IMR-90 (cell line): ENCODE measurements at regions not wholly inside any gene's neighbourhood (a gene's known extent, or its start where the extent isn't known, plus 50 kb on each side); places are given as distances from the start of the nearest gene placed in this dataset.

ENCODE experiments used
- ATAC-seq: fragments of 200-7000 bp; cut with Tn5 transposase; 2 replicates; pipeline ENCODE4 v1.9.1; 2020; ENCODE audit warnings: low read depth, mild to moderate bottlenecking, moderate library complexity
- BruUV-seq: library from RNA; stranded (reverse); fragments of 400-500 nt; replicated peaks from 2 replicates; lab custom pipeline; 2021; lab: Mats Ljungman, UMichigan
- CTCF ChIA-PET: fragments of 300-600 bp; formaldehyde crosslinking; extraction: SDS; loops from one replicate; lab custom pipeline; 2021; ENCODE audit warnings: antibody characterized with exemption; lab: Yijun Ruan, JAX
- POLR2A ChIA-PET: fragments of 300-600 bp; sonication (Branson Sonifier 250); formaldehyde crosslinking; loops from one replicate; lab custom pipeline; 2022; ENCODE audit warnings: antibody characterized with exemption; ENCODE audit not compliant: unreplicated experiment; lab: Charles Lee
- DNase-seq: peaks from one replicate; pipeline ENCODE4 v3.0.0; 2013
- H2AFZ ChIP-seq: replicated peaks from 2 replicates; pipeline ENCODE3; 2013; ENCODE audit warnings: low read length, mild to moderate bottlenecking; ENCODE audit not compliant: poor library complexity
- H2AK5ac ChIP-seq: 2 replicates; pipeline ENCODE4 v1.6.1; 2013; ENCODE audit warnings: low read depth, low read length, inconsistent platforms
- H2AK9ac ChIP-seq: replicated peaks from 2 replicates; pipeline ENCODE3; 2013; ENCODE audit warnings: mild to moderate bottlenecking, low read depth, low read length, moderate library complexity; ENCODE audit not compliant: poor library complexity
- H2BK120ac ChIP-seq: 2 replicates; pipeline ENCODE4 v1.6.1; 2013; ENCODE audit warnings: low read depth, low read length, inconsistent platforms
- H2BK15ac ChIP-seq: 3 replicates; pipeline ENCODE4 v1.6.1; 2013; ENCODE audit warnings: low read depth, low read length, inconsistent platforms
- H2BK20ac ChIP-seq: 2 replicates; pipeline ENCODE4 v1.6.1; 2013; ENCODE audit warnings: low read depth, mild to moderate bottlenecking, inconsistent platforms, low read length, moderate library complexity
- H2BK5ac ChIP-seq: 2 replicates; pipeline ENCODE4 v1.6.1; 2013; ENCODE audit warnings: mild to moderate bottlenecking, low read depth, low read length, inconsistent platforms; ENCODE audit not compliant: poor library complexity, severe bottlenecking
- H3K14ac ChIP-seq: replicated peaks from 2 replicates; pipeline ENCODE4 v1.6.1; 2013; ENCODE audit warnings: low read depth, low read length, inconsistent platforms
- H3K18ac ChIP-seq: 2 replicates; pipeline ENCODE4 v1.6.1; 2013; ENCODE audit warnings: low read depth, low read length, control low read depth
- H3K23ac ChIP-seq: 2 replicates; pipeline ENCODE4 v1.6.1; 2013; ENCODE audit warnings: low read depth, low read length, inconsistent platforms
- H3K27ac ChIP-seq: 2 replicates; pipeline ENCODE4 v1.5.1; 2013; ENCODE audit warnings: mild to moderate bottlenecking, control low read depth, low read length; ENCODE audit not compliant: insufficient read depth
- H3K27me3 ChIP-seq: 2 replicates; pipeline ENCODE4 v1.6.1; 2013; ENCODE audit warnings: low read length; ENCODE audit not compliant: control insufficient read depth, insufficient read depth
- H3K36me3 ChIP-seq: 2 replicates; pipeline ENCODE4 v1.6.1; 2013; ENCODE audit warnings: low read length, mixed read lengths; ENCODE audit not compliant: control insufficient read depth, insufficient read depth
- H3K4ac ChIP-seq: 2 replicates; pipeline ENCODE4 v1.6.1; 2013; ENCODE audit warnings: low read depth, low read length, inconsistent platforms
- H3K4me1 ChIP-seq: 2 replicates; pipeline ENCODE4 v1.6.1; 2013; ENCODE audit warnings: low read length, mixed read lengths; ENCODE audit not compliant: control insufficient read depth, insufficient read depth
- H3K4me2 ChIP-seq: 2 replicates; pipeline ENCODE4 v1.6.1; 2013; ENCODE audit warnings: low read depth, mild to moderate bottlenecking, control low read depth, low read length, moderate library complexity
- H3K4me3 ChIP-seq: 2 replicates; pipeline ENCODE4 v1.5.1; 2013; ENCODE audit warnings: low read depth, mild to moderate bottlenecking, control low read depth, low read length, moderate library complexity; ENCODE audit not compliant: insufficient read depth
- H3K56ac ChIP-seq: 2 replicates; pipeline ENCODE4 v1.6.1; 2013; ENCODE audit warnings: low read length, inconsistent platforms; ENCODE audit not compliant: insufficient read depth; ENCODE audit errors: extremely low read depth
- H3K79me1 ChIP-seq, 2 experiments: 2 replicates each; pipeline ENCODE4 v1.6.1; 2013; ENCODE audit warnings: low read length in 2 of 2, inconsistent platforms in 1 of 2, low read depth in 1 of 2
- H3K9ac ChIP-seq: 2 replicates; pipeline ENCODE4 v1.6.1; 2013; ENCODE audit warnings: low read depth, low read length, control low read depth
- H3K9me1 ChIP-seq: 2 replicates; pipeline ENCODE4 v1.6.1; 2013; ENCODE audit warnings: low read length, inconsistent platforms; ENCODE audit not compliant: insufficient read depth
- H3K9me3 ChIP-seq: 2 replicates; pipeline ENCODE4 v1.6.1; 2013; ENCODE audit warnings: low read length; ENCODE audit not compliant: control insufficient read depth, insufficient read depth
- H4K20me1 ChIP-seq: 2 replicates; pipeline ENCODE4 v1.6.1; 2013; ENCODE audit warnings: low read length, inconsistent platforms; ENCODE audit not compliant: insufficient read depth
- H4K5ac ChIP-seq: 2 replicates; pipeline ENCODE4 v1.6.1; 2013; ENCODE audit warnings: mild to moderate bottlenecking, low read depth, low read length, control low read depth
- H4K8ac ChIP-seq, 2 experiments: 2 replicates each; pipeline ENCODE4 v1.6.1; 2013; ENCODE audit warnings: low read depth in 2 of 2, low read length in 2 of 2, control low read depth in 1 of 2, inconsistent platforms in 1 of 2
- H4K91ac ChIP-seq: 2 replicates; pipeline ENCODE4 v1.6.1; 2013; ENCODE audit warnings: low read depth, low read length, inconsistent platforms; ENCODE audit not compliant: insufficient read depth
- BHLHE40 ChIP-seq: fragments of 150-350 bp; IDR thresholded peaks from 2 replicates; pipeline ENCODE4 v1.6.1; 2016; ENCODE audit warnings: mild to moderate bottlenecking, low read depth, low read length
- CEBPB ChIP-seq: IDR thresholded peaks from 2 replicates; pipeline ENCODE4 v1.6.1; 2012; ENCODE audit warnings: low read depth, low read length, improper control_type of control experiment
- FOS ChIP-seq: fragments of 150-350 bp; IDR thresholded peaks from 2 replicates; pipeline ENCODE4 v1.6.1; 2016; ENCODE audit warnings: low read depth, low read length
- MAFK ChIP-seq: IDR thresholded peaks from 2 replicates; pipeline ENCODE4 v1.6.1; 2012; ENCODE audit warnings: low read depth, low read length, improper control_type of control experiment
- POLR2A ChIP-seq: IDR thresholded peaks from 2 replicates; pipeline ENCODE4 v1.6.1; 2012; ENCODE audit warnings: mild to moderate bottlenecking, low read depth, low read length
- RFX5 ChIP-seq: IDR thresholded peaks from 2 replicates; pipeline ENCODE4 v1.8.0; 2012; ENCODE audit warnings: low read depth, mild to moderate bottlenecking, low read length, moderate library complexity
- WGBS, 2 experiments: methylation state at CpG; one replicate each; pipeline versions ENCODE4 v1.1.5 to v1.1.7; 2013; ENCODE audit warnings: missing lambda C conversion rate in 2 of 2; ENCODE audit not compliant: insufficient read length in 1 of 2; ENCODE audit errors: extremely low coverage in 2 of 2; 5-methylcytosine and 5-hydroxymethylcytosine counted together
- dilution Hi-C: fragments of 300-500 bp; cut with HindIII; formaldehyde crosslinking; loops from one replicate; pipeline ENCODE4 v1.14.3; 2018; ENCODE audit warnings: low sequenced_read_pairs; ENCODE audit not compliant: unreplicated experiment
- in situ Hi-C: fragments of 300-500 bp; cut with MboI; formaldehyde crosslinking; loops from 3 replicates; pipeline ENCODE4 v1.14.3; 2019; ENCODE audit warnings: low sequenced_read_pairs, inconsistent platforms, mixed read lengths
- intact Hi-C: fragments of 100-400 bp; cut with micrococcal nuclease; formaldehyde crosslinking; loops from 2 replicates; pipeline ENCODE4 v1.10.0; 2022
- TF ChIP-seq, protein P1 (sequence below): fragments of 150-350 bp; IDR thresholded peaks from 2 replicates; pipeline ENCODE4 v1.6.1; 2016; ENCODE audit warnings: low read depth, mild to moderate bottlenecking, low read length, moderate library complexity, borderline replicate concordance

DNA sequence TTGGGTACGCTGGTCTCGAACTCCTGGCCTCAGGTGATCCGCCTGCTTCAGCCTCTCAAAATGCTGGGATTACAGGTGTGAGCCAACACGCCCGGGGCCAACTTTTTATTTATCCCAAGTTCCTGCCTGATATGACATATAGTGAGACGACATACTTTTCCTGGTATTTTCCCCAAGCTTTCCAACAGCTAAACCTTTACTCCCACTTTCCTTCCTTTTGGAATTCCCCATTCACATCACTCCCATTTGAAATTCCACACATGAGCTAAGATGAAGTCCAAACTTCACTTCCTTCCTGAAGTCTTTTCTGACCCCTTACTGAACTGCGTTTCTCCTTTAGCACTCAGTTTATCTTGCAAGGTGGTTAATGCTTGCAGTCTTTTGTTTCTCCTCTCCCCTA lies 64.1 kb downstream of the S1PR1 start:
- Histone ChIP-seq H2AFZ (no peak overlapping the region), H4K8ac (no peak overlapping the region), H3K9me1 (no peaks in the 10 kb centered on the region), H3K79me1 (no peaks in the 10 kb centered on the region), H3K27ac (no peak overlapping the region), H4K91ac (no peak overlapping the region), H3K14ac (no peak overlapping the region), H2BK5ac (no peak overlapping the region), H3K4me2 (no peak overlapping the region), H2BK120ac (no peak overlapping the region), H3K18ac (no peak overlapping the region), H3K56ac (no peak overlapping the region), H4K20me1 (no peaks in the 10 kb centered on the region), H3K9ac (no peak overlapping the region), H3K23ac (no peak overlapping the region), H3K9me3 (no peaks in the 10 kb centered on the region), H2AK9ac (no peak overlapping the region), H3K36me3 (no peaks in the 10 kb centered on the region), H4K5ac (no peak overlapping the region), H2BK15ac (no peak overlapping the region), H2BK20ac (no peak overlapping the region), H2AK5ac (no peak overlapping the region), H3K4ac (no peak overlapping the region), H3K4me3 (no peak overlapping the region), H3K27me3 (peaks cover 1% of the 10 kb centered on the region; the same call in 1 of the 2 replicates), H3K4me1 (no peaks in the 10 kb centered on the region; the same call in none of the 2 replicates)
- ChIA-PET POLR2A (no interaction called here), CTCF (no interaction called here)
- dilution Hi-C loops (no loop called here), in situ Hi-C loops (no loop called here), intact Hi-C loops (no loop called here)
- 93% methylated on average over 3 of the region's 7 CpGs; no CpG with 5 or more reads in 1 of the 2 experiments for WGBS, 2 experiments
- no TSS peak for BruUV-seq
- ATAC-seq (no peak), DNase-seq (no peak)
- TF ChIP-seq FOS (no peak), POLR2A (no peak), CEBPB (no peak), MAFK (no peak), BHLHE40 (no peak), RFX5 (no peak)
- TF ChIP-seq, protein P1, sequence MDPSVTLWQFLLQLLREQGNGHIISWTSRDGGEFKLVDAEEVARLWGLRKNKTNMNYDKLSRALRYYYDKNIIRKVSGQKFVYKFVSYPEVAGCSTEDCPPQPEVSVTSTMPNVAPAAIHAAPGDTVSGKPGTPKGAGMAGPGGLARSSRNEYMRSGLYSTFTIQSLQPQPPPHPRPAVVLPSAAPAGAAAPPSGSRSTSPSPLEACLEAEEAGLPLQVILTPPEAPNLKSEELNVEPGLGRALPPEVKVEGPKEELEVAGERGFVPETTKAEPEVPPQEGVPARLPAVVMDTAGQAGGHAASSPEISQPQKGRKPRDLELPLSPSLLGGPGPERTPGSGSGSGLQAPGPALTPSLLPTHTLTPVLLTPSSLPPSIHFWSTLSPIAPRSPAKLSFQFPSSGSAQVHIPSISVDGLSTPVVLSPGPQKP = no peak
